HG03196 (cell line): ENCODE measurements at regions not wholly inside any gene's neighbourhood (a gene's known extent, or its start where the extent isn't known, plus 50 kb on each side); places are given as distances from the start of the nearest gene placed in this dataset.

ENCODE experiments used
- ATAC-seq: cut with Tn5 transposase; IDR thresholded peaks from one replicate; pipeline ENCODE4 v1.9.1; 2021; ENCODE audit not compliant: unreplicated experiment

DNA sequence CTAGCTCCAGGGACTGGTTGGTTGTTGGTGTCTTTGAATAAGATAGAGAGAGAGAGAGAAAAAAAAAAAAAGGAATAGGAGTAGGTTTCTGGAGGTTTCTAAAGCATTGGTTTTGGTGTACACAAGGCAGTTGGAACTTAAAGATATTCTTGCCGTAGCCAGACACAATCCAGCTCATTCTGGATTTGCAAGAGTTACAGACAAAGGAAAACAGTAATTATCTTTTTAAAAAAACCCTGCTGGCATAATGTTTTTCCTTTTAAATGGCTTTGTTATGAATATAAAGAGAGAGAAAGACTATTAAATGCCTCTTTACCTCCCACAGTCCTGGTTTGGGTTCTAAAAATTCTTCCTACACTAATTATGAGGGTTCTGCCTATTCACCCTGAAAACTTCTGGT, 120.4 kb upstream of the RAG2 start:
- ATAC-seq: no peak

GRCh38 chr11:36713715-36714114, 115.7 kb upstream of the RAG2 start:
- no peak for ATAC-seq

- ATAC-seq: no peak
Measured at GRCh38 chr11:36711104-36711825, 113.2 kb upstream of the RAG2 start.
